Astrocyte of the spinal cord (primary cell): ENCODE measurements at regions not wholly inside any gene's neighbourhood (a gene's known extent, or its start where the extent isn't known, plus 50 kb on each side); places are given as distances from the start of the nearest gene placed in this dataset.

Experiments used
- DNase-seq: peaks from one replicate; pipeline ENCODE4 v3.0.0; 2011; ENCODE audit warnings: low read depth, low spot score
- H3K4me3 ChIP-seq: 2 replicates; pipeline ENCODE4 v1.5.1; 2011; ENCODE audit warnings: low read depth, mild to moderate bottlenecking, low read length, moderate library complexity
- in situ Hi-C: cut with HindIII; loops from 2 replicates; pipeline ENCODE4 v1.10.0; 2017; ENCODE audit warnings: low sequenced_read_pairs
- TF ChIP-seq, protein P1 (sequence below): IDR thresholded peaks from 2 replicates; pipeline ENCODE4 v1.5.1; 2012; ENCODE audit warnings: low read depth, mild to moderate bottlenecking, low read length, inconsistent platforms

DNA sequence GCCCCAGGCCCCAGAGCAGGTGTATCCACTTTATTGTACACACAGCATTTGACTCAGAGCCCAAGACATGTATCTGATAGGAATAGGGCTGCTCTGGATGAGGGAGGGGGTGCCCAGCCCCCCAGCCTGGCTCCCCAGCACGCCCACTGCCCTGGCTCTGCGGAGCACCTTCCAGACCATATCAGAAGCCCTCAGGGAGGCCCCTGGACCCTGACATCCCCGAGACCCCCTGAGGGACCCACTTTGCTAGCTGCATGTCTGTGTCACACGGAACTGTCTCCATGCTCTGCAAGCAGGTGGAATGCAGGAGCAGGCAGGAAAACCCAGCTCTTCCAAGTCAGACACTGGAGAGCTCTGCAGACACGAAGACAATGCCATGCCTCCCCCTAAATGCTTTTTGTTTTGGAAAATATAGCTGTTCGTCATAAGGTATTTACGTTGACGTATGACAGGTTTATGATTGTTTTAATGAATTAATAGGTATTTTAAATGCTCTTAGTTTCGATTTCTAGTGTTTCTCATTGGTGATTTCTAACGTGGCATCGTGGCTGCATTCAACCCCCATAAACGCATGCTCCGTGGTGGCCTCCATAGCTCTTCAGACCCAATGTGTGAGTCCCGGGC, 92.8 kb upstream of the INSIG1 start:
- TF ChIP-seq, protein P1, sequence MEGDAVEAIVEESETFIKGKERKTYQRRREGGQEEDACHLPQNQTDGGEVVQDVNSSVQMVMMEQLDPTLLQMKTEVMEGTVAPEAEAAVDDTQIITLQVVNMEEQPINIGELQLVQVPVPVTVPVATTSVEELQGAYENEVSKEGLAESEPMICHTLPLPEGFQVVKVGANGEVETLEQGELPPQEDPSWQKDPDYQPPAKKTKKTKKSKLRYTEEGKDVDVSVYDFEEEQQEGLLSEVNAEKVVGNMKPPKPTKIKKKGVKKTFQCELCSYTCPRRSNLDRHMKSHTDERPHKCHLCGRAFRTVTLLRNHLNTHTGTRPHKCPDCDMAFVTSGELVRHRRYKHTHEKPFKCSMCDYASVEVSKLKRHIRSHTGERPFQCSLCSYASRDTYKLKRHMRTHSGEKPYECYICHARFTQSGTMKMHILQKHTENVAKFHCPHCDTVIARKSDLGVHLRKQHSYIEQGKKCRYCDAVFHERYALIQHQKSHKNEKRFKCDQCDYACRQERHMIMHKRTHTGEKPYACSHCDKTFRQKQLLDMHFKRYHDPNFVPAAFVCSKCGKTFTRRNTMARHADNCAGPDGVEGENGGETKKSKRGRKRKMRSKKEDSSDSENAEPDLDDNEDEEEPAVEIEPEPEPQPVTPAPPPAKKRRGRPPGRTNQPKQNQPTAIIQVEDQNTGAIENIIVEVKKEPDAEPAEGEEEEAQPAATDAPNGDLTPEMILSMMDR, result no peak
- in situ Hi-C loops, result no loop called here

GRCh38 chr7:155205368-155206317, 92.0 kb upstream of the INSIG1 start:
- TF ChIP-seq, protein P1, result no peak
- DNase-seq, result peak; percentile 98
- in situ Hi-C loops, result no loop called here
- H3K4me3 ChIP-seq, result peak overlapping the region; percentile 20

More for the DNA sequence above, 92.8 kb upstream of the INSIG1 start:
- H3K4me3 ChIP-seq, result no peak overlapping the region
- DNase-seq, result no peak

DNA sequence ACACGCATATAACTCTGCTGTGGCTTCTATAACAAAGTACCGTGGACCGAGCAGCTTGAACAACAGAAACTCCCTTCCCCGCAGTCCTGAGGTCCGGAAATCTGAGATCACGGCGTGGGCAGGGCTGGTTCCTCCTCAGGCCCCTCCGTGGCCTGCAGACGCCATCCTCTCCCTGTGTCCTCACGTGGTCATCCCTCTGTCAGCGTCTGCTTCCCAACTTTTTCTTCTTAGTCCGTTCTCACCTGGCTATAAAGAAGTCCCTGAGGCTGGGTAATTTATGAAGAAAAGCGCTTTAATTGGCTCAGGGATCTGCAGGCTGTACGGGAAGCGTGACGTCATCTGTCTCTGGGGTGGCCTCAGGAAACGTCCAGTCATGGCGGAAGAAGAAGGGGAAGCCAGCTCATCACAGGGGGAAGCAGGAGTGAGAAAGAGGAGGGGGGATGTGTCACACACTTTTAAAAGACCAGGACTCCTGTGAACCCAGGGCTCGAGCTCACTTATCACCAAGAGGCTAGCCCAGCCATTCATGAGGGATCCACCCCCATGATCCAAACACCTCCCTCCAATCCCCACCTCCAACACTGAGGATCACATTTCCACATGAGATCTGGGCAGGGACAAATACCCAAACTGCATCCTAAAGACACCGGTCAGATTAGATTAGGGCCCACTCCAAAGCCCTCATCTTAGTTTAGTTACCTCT, 91.2 kb upstream of the INSIG1 start:
- DNase-seq, result peak; percentile 87
- TF ChIP-seq, protein P1, result no peak
- no peak overlapping the region for H3K4me3 ChIP-seq
- in situ Hi-C loops, result no loop called here

- TF ChIP-seq, protein P1, result no peak
- no peak overlapping the region for H3K4me3 ChIP-seq
- in situ Hi-C loops, result no loop called here
- no peak for DNase-seq
These were observed 90.2 kb upstream of the INSIG1 start for GRCh38 chr7:155207326-155208002.

DNA sequence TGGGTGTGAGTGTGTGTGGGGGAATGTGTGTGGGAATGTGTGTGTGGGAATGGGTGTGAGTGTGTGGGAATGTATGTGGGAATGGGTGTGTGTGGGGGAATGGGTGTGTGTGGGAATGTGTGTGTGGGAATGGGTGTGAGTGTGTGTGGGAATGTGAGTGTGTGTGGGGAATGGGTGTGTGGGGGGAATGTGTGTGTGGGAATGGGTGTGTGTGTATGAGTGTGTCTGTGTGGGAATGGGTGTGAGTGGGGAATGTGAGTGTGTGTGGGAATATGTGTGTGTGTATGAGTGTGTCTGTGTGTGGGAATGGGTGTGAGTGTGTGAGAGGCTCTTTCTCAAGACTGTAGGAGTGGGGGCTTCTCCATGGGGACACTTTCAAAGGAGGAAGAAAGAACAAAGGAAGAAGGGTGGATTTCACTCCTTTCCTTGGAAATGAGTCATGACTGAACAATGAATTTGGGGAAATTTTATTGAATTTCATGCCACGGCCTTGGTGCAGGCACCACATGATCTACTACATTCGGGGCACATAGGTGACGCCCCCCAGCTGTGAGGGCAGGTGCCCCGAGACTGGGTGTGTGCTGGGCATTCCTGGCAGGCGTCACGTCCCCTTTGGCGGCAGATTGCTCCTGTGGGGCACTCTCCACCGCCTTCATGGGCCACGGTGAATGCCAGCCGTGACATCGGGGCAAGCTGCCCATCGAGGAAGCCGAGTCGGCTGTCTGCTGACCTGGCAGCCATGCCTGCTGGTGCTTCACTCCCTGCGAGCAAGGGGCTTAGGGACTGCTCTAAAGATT, 88.8 kb upstream of the INSIG1 start:
- DNase-seq, result peak; percentile 47
- TF ChIP-seq, protein P1, result no peak
- in situ Hi-C loops, result no loop called here
- no peak overlapping the region for H3K4me3 ChIP-seq
